ENCODE measurements at regions not wholly inside any gene's neighbourhood (a gene's known extent, or its start where the extent isn't known, plus 50 kb on each side); places are given as distances from the start of the nearest gene placed in this dataset.

GRCh38 chrX:16524316-16524715, 125.6 kb upstream of the S100G start:
- Histone ChIP-seq H3K4me1 (no peaks in the 10 kb centered on the region), H3K4me3 (no peak overlapping the region), H3K36me3 (no peaks in the 10 kb centered on the region), H3K27me3 (no peaks in the 10 kb centered on the region), H3K27ac (no peak overlapping the region), H3K9me3 (no peaks in the 10 kb centered on the region)
- no peak for DNase-seq (ENCODE audit: extremely low spot score in 2 of 2)
- intact Hi-C loops (cut with DNase I) = loop anchor here (10.0 kb wide), 1 partner anchor 950 kb away; no protein-coding TSS in a partner anchor
- TF ChIP-seq CTCF (IDR thresholded peaks at IDR 0.05) (no peak), POLR2A (IDR thresholded peaks at IDR 0.05) (no peak), POLR2AphosphoS5 (IDR thresholded peaks at IDR 0.05; ENCODE audit: insufficient read depth in 1 of 2, low read depth in 1 of 2) (no peak)

GRCh38 chrX:16526003-16526402, 124.0 kb upstream of the S100G start:
- Histone ChIP-seq H3K4me3 (no peak overlapping the region), H3K36me3 (no peaks in the 10 kb centered on the region), H3K4me1 (no peaks in the 10 kb centered on the region), H3K27me3 (no peaks in the 10 kb centered on the region), H3K9me3 (no peaks in the 10 kb centered on the region), H3K27ac (no peak overlapping the region)
- intact Hi-C loops (cut with DNase I) = loop anchor here (10.0 kb wide), 1 partner anchor 951 kb away; no protein-coding TSS in a partner anchor
- no peak for DNase-seq (ENCODE audit: extremely low spot score in 2 of 2)
- TF ChIP-seq CTCF (IDR thresholded peaks at IDR 0.05) (no peak), POLR2A (IDR thresholded peaks at IDR 0.05) (no peak)

- H3K4me1 ChIP-seq = no peaks in the 10 kb centered on the region
- intact Hi-C loops (cut with DNase I) = loop anchor here (10.0 kb wide), 1 partner anchor 954 kb away; no protein-coding TSS in a partner anchor
- DNase-seq (ENCODE audit: extremely low spot score in 2 of 2) = no peak
- H3K4me3 ChIP-seq = no peak overlapping the region
- TF ChIP-seq POLR2A (IDR thresholded peaks at IDR 0.05) = no peak
- no peak for TF ChIP-seq POLR2AphosphoS5 (IDR thresholded peaks at IDR 0.05; ENCODE audit: insufficient read depth in 1 of 2, low read depth in 1 of 2)
- no peak for TF ChIP-seq CTCF (IDR thresholded peaks at IDR 0.05)
- no peak overlapping the region for H3K27ac ChIP-seq
- H3K27me3 ChIP-seq = no peaks in the 10 kb centered on the region
- no peaks in the 10 kb centered on the region for H3K9me3 ChIP-seq
- no peaks in the 10 kb centered on the region for H3K36me3 ChIP-seq
Observed at GRCh38 chrX:16528620-16529019, 121.3 kb upstream of the S100G start.

All from vagina (tissue), 2 donors.